GM19463 (cell line): ENCODE measurements at regions not wholly inside any gene's neighbourhood (a gene's known extent, or its start where the extent isn't known, plus 50 kb on each side); places are given as distances from the start of the nearest gene placed in this dataset.
"Not testable (repeated sequence)": the region's sequence is repeated elsewhere in the genome, so short reads cannot be mapped to it uniquely, and the experiment has no call there.

Source experiments
- ATAC-seq: cut with Tn5 transposase; IDR thresholded peaks from one replicate; pipeline ENCODE4 v1.9.1; 2021; ENCODE audit warnings: mild to moderate bottlenecking, moderate library complexity; ENCODE audit not compliant: unreplicated experiment

DNA sequence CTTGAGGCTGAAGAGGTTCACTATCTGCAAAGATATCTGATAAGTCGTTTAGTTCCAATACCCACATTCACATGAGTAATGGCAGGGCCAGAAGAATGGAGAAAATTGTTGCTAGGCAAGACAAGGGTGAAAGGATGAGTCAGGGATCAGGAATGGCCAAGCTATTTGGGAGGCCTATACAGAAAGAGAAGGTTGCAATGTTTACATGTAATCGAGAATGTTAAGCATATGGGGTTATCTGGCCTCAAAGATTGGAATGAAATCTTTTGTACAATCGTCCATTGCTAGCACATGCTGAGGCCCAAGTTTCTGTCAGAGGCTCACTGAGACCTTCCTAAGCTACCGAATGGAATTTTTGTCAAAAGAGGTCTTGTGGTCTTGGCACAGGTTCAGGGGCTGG is 299.9 kb upstream of the PLD5 start:
- ATAC-seq = no peak

DNA sequence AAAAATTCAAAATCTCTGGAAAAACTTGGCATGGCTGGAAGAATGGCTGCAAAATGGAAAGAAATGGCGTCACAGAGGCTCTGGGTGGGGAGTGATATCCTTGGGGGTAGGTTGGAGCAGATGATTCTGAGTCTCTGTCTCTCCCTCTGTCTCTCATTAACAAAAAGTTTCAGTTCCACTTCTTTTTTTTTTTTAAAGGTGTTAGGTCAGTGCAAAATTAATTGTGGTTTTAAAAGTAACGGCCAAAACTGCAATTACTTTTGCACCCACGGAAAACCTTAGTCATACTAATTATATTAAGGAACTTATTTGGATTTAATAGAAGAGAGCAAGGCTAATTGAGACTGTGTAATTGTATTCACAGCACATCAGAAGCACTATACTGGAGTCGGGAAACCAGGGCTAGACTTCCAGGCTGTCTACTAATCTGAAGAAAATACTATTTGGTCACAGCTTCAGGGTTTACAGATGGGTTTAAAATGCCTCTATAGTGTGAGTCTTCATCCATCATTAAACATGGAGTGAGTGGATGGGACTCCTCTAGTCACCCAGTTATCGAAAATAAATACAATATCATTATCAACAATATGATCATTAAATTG is 289.1 kb upstream of the PLD5 start:
- peak; percentile 94 for ATAC-seq

DNA sequence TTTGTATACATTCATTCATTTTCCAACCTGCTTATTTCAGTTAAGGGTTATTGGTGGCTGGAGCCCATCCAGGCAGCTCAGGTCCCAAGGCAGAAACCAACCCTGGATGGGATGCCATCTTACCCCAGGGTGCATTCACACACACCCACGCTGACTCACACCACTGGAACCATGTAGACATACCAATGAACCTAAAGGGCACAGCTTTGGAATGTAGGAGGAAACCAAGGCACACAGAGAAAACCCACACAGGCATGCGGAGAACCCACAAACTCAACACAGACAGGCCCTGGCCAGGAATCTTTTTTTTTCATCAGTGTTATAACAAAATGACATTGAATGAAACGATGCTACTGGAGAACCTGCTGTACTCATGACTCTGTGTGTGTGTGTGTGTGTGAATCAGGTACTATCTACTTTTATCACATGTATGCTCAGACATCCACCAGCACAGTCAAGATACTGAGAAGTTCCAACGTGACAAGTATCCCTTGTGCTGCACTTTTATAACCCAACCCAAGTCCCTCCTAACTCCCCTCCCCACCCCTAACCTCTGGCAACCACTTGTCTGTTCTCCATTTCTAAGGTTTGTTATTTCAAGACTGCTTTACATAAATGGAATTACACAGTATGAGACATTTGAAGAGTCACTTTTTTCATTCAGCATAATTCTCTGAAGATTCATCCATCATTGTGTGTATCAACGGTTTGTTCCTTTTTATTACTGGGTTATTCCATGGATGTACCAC is 286.8 kb upstream of the PLD5 start:
- ATAC-seq = no peak

DNA sequence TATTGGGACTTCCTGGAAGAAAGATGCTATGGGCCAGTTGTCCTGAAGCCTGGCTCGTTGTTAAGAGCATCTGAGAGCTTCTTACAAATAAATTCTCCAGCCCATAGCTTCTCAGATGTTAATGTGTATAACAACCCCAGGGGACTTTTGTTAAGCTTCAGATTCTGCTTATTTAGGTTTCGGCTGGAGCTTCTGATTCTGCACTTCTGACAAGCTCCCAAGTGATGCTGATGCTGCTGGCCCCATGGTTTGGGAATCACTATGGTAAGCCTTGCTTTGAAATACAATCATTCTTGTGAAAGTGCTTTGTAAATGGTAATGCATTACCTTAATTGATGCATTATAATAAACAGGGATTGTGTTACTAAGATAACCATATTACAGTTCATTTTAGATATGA is 281.8 kb upstream of the PLD5 start:
- ATAC-seq = no peak

DNA sequence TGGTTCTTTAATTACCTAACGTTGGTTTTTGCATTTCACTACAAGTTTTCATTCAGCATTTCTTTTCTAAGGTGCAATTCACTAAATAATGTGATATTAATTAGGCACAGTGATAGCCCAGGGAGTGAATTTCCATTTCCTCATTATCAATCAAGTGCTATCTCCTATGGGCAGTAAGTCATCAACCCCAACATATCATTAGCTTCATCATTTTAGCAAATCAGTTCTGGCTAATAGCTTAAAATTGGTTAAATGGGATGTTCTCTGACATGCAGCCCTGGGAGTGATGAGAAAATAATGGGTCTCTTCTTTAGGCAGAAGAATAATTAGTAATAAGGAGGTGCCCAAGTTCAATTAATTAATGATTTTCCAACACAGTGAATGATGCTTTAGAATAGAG is 280.9 kb upstream of the PLD5 start:
- not testable (repeated sequence) for ATAC-seq

DNA sequence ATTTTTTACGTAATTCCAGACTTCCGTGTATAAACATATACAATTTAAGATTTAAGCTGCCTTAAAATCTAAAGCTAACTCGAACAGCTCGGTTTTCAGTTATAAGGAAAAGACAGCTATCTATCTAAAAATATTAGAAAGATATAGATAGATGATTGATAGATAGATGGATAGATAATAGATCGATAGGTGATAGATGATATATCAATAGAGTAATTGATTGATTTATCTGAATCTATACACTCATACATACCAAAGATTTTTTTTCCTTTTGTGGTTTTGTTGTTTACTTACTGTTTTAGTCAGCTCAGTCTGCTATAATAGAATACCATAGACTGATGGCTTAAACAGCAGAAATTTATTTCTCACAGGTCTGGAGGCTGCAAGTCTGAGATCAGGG is 278.5 kb upstream of the PLD5 start:
- no peak for ATAC-seq

DNA sequence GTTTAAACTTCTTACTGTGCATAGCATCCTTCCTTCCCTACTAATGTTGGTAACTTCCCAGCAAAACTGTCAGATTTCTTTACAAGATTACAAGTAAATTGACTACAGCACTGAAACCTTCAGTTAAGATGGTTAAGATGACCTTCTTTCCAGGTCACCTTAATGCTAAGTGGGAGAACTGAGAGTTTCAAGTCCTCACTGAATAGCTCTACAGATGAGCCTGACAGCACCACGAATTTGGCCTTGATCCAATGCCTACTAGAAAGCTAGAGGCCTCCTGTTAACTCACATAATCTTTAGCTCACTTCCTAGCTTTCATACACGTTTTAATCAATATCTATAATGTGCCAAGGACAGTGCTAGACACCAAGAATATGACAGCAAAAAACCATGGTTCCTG is 276.0 kb upstream of the PLD5 start:
- ATAC-seq = peak; percentile 90

DNA sequence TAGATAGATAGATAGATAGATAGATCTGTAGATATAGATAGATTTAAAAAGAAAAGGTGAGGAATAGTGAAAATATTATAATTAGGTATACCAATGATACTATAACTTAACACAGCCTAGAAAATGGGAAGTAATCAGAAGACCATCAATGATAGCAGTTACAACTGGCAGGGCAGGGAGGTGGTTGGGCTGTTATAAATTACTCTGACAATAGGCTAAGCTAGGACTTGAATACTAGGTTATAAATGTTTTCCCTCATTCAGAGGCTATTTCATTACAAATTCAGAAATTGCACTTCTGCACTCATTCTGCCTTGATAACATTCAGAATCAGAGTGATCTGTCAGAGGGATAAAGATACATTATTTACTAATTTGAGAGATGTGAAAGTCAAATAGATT is 273.4 kb upstream of the PLD5 start:
- no peak for ATAC-seq

DNA sequence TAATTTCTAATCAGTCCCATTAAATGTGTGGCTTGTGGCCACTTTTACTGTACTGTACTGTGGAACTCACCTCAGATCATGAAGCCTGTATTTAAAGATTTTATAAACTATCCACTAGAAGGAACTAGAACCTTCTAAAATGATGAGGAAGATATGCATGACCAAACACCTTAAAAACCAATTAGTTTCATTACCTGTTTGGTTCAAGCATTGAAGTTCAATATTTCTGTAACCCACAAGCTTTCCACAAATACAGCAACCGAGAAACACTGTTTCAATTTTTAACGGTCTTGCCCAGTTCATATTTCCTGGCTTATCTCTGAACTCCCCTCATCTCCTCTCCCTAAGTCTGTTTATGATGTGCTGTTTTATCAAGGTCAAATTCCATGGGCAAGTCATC is 264.3 kb upstream of the PLD5 start:
- peak; percentile 70 for ATAC-seq

DNA sequence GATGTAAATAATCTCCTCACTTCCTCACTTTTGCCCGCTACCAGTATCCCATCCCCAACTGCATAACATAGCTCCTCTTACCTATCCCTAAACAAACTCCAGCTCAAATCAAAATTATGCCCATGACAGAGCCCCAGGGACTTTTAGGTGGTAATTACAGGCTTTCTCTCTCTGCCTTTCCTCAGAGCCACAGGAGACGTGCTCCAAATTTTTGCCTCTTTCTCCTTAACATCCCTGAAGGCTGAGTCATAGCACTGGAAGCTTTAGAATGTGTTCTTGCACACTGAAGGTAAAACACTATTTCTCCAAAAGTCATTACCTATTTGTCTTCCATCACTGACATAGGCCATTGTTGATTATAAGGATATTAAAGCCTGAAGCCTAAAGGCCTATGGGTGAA is 263.5 kb upstream of the PLD5 start:
- no peak for ATAC-seq

DNA sequence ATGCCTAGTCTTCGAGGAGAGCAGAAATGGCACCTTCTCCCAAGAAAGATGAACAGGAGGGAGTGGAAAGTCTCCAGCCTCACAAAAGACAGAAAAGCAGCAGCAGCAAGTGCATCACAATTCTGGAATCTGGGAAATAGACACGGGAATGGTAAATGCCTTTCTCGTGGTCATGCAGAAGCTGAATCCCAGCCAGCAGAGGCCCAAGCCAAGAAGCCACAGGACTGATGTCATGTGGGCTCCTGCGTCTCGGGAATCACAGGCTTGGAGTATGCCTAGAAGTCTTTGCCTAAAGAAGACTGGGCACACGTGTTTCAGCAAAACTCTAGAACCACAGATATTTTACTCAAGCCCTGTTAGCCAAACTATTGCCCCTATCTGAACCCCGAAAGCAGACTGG is 260.3 kb upstream of the PLD5 start:
- ATAC-seq = no peak

DNA sequence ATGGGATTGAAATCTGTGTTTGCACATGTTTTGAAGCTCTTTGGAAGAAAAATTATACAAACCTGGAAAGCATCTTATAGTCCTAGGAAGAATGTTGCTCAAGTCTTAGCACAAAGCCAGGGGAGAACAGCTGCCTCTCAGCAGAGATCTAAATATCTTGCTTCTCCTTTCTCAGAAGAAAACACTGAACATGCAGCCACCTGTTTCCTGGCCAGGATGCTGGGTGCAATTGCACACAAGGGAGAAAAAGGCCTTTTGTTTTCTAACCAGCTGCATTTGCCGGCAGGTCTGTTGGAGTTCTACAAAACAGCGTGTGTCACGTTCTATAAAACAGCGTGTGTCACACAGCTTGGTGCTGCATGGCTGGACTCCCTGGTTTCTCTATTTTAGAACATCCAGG is 259.6 kb upstream of the PLD5 start:
- ATAC-seq = peak; percentile 54

DNA sequence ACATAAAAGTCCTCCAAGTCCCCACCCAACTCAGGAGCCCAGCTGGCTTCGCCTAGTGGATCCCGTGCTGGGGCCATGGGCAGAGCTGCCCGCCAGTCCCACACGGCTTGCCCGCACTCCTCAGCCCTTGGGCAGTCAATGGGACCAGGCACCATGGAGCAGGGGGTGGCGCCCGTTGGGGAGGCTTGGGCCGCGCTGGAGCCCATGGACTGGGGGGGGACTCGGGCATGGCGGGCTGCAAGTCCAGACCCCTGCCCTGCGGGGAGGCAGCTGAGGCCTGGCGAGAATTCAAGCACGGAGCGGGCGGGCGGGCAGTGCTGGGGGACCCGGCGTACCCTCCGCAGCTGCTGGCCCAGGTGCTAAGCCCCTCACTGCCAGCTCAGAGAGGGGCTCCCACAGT is 249.8 kb upstream of the PLD5 start:
- ATAC-seq = no peak

DNA sequence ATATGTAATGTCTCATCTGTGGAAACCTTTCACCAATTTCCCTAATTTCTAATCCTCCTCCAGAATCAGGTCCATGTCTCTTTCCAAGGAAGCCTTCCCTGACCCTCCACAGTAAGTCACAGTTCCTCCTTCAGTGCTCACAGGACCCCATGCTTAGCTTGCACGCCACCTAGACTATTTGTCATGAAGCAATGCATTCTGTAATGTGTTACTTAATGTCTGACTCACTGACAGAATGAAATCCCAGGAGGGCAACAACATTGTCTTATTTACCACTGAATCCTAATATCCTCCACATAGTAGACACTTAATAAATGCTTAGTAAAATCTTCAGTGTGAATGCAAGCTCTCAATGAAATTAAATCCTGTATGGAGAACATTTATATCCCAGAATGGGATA is 245.9 kb upstream of the PLD5 start:
- no peak for ATAC-seq

DNA sequence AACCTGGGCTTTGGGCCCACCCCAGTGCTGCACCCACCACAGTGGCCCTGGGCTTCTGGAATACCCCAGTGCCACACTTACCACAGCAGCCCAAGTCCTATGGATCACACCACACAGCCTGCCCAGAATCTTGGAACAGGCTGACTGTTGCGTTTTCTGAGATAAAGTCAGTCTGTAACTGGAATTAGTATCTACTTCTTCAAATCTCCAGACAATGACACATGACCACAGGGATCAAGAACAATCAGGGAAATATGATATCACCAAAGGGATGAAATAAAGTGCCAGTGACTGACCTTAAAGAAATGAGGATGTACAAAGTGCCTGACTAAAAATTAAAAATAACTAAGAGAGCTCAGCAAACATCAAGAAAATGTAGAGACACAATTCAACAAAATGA is 239.7 kb upstream of the PLD5 start:
- no peak for ATAC-seq

DNA sequence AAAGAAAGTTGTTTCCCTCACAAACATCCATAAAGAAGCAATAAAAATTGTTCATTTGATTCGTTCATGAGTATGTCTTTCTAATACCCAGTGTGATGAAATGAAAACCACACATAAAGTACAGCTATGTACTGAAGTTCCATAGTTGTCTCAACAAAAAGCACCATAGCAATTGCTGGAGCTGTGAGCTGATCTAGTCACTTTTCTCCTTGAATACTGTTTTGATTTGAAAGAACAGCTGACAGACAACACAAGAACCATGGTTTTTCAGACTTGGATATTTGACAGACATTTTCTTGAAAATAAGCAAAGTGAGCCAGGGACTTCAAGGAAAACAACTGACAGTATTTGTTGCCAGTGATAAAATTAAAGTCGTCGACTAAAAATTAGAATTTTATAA is 237.1 kb upstream of the PLD5 start:
- no peak for ATAC-seq

DNA sequence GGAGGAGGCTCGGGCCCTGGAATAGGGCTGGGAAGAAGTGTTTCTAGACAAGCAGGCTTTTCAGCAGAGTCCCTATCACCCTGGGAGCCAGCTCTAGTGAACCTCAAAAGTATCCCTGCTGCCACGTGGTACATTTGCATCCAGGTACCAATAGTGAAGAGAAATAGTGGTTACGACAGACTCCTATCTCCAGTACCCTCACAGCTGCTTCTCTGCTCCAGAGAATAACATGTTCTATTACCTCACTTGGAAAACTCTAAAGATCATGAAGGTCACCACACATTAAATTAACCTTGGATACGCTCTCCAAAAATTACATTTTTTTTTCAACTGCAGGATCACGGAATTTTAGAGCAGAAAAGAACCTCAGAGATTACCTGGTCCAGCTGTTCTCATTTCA is 230.4 kb upstream of the PLD5 start:
- no peak for ATAC-seq

DNA sequence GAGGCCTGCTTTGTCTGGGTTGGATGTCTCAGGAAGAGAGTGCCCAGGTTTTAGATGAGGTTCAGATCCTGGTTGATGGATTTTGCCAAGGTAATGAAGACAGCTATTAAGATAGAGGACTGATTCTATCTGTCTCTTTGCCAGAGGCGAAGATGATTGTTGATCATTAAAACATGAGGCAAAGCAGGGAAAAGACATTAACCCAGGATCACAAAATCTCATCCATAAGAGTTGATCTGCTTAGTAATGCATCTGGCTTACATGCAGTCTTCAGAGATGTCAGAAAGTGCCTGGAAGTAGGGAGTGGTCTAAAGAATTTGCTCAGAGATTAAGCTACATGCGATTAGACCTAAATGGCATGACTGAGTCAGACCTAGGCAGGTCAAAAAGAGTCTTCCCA is 229.6 kb upstream of the PLD5 start:
- ATAC-seq = no peak

DNA sequence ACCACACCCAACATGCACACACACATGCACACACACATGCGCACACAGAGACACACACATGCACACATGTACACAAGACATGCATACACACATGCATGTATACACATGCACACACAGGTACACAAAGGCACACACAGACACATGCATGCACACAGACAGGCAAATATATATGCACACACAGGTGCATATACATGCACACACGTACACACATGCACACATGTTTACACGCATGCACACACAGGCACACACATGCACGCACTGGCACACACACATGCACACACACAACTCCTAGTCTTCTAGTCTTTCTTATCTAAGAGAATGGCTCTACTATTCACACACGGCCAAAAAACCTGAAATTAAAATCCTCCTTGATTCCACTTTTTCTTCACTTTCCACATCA is 222.7 kb upstream of the PLD5 start:
- ATAC-seq = no peak

DNA sequence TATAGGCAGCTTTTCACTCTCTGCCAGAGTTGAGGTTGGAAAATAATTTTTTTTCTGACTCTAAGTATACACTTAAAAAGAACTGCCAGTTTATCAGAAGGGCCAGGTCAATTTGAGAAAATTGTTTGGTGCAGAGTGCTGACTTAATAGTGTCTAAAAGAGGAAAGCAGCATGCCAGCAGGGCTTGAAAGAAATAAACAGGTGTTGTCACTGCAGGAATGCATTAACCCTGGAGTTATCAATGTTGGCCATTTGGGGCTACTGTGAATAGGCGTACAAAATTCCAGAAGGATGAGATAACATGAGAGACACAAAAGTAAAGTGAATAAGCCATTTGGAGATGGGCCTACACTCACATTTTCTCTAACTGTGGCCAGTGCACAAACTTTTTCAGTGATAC is 220.6 kb upstream of the PLD5 start:
- ATAC-seq = no peak

DNA sequence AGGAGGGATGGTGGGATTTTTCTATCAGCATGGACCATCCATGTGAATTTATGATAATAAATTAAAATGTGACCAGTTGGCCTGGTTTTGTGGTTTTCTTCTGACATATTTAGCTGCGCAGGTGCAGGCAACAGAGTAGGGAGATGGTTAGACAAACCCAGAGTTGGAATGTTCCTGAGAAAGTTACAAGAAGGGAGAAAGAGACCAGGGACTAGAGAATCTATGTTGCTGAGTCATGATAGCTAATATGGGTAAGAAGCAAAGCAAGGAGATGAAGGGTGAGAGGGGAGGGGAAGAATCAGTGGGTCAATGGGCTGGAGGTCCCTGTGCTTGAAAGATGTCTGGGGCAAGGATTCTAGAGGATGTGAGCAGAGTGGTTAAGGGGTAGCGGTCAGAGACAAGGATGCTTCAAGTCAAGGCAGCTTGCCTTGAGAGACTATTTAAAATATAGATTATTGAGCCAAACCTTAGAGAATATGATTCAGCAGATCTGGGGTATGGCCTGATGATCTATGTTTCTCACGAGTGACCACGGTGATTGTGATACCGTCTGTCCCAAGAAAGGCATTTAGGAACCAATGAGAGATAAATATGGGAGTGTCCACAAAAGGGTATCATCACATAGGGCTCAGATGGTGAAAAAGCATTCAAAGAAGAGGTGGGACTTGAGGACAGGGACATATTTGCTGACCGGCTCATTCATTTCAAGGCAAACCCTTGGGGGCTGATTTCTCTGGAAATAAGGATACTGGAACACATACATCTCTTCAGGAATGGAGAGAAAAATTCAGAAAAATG is 219.7 kb upstream of the PLD5 start:
- no peak for ATAC-seq
